Mucosa of descending colon (tissue), 3 donors: ENCODE measurements at regions not wholly inside any gene's neighbourhood (a gene's known extent, or its start where the extent isn't known, plus 50 kb on each side); places are given as distances from the start of the nearest gene placed in this dataset.

Experiments used
- ATAC-seq: fragments of 200-7000 bp; cut with Tn5 transposase; one replicate; pipeline ENCODE4 v1.9.1; 2020; ENCODE audit warnings: mild to moderate bottlenecking, moderate library complexity
- DNase-seq, 3 donors: peaks; one replicate each; pipeline ENCODE4 v3.0.0-alpha.2; 2020
- H3K36me3 ChIP-seq: fragments of 200-600 bp; one replicate; pipeline ENCODE4 v1.8.0; 2021; ENCODE audit warnings: low read depth, mild to moderate bottlenecking
- H3K4me1 ChIP-seq: fragments of 200-600 bp; one replicate; pipeline ENCODE4 v1.8.0; 2021; ENCODE audit warnings: low read depth, mild to moderate bottlenecking
- H3K4me3 ChIP-seq: fragments of 200-600 bp; one replicate; pipeline ENCODE4 v1.8.0; 2021; ENCODE audit warnings: mild to moderate bottlenecking
- H3K9me3 ChIP-seq: fragments of 200-600 bp; one replicate; pipeline ENCODE4 v1.8.0; 2021; ENCODE audit warnings: mild to moderate bottlenecking
- intact Hi-C, 2 donors: fragments of 100-400 bp; cut with DNase I in 1 of 2; cut with micrococcal nuclease in 1 of 2; formaldehyde crosslinking; loops; one replicate each; pipeline versions ENCODE4 v1.11.0 to v1.11.1; 2022; cut with DNase I, micrococcal nuclease
- TF ChIP-seq, protein P1 (sequence below): fragments of 200-600 bp; IDR thresholded peaks from one replicate; pipeline ENCODE4 v1.8.0; 2022; ENCODE audit warnings: antibody characterized with exemption, mild to moderate bottlenecking
- donor health status: DM: no; HTN: no; CAD: no; lungs with moderate emphysema.
- donor health status: DM: no; HTN: no; CAD: no.
- donor health status: DM: no; HTN: yes; CAD: no.

GRCh38 chr6:6401401-6401800 is 80.9 kb upstream of the F13A1 start:
- intact Hi-C loops = no loop called here
- no peaks in the 10 kb centered on the region for H3K4me1 ChIP-seq
- no peaks in the 10 kb centered on the region for H3K36me3 ChIP-seq
- H3K9me3 ChIP-seq = no peaks in the 10 kb centered on the region
- no peak for ATAC-seq
- no peak for DNase-seq
- H3K4me3 ChIP-seq = no peak overlapping the region
- TF ChIP-seq, protein P1, sequence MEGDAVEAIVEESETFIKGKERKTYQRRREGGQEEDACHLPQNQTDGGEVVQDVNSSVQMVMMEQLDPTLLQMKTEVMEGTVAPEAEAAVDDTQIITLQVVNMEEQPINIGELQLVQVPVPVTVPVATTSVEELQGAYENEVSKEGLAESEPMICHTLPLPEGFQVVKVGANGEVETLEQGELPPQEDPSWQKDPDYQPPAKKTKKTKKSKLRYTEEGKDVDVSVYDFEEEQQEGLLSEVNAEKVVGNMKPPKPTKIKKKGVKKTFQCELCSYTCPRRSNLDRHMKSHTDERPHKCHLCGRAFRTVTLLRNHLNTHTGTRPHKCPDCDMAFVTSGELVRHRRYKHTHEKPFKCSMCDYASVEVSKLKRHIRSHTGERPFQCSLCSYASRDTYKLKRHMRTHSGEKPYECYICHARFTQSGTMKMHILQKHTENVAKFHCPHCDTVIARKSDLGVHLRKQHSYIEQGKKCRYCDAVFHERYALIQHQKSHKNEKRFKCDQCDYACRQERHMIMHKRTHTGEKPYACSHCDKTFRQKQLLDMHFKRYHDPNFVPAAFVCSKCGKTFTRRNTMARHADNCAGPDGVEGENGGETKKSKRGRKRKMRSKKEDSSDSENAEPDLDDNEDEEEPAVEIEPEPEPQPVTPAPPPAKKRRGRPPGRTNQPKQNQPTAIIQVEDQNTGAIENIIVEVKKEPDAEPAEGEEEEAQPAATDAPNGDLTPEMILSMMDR = no peak

GRCh38 chr6:6402006-6402405 is 81.5 kb upstream of the F13A1 start:
- no peaks in the 10 kb centered on the region for H3K9me3 ChIP-seq
- DNase-seq (no peak), ATAC-seq (no peak)
- TF ChIP-seq, protein P1 = no peak
- no peaks in the 10 kb centered on the region for H3K36me3 ChIP-seq
- H3K4me1 ChIP-seq = no peaks in the 10 kb centered on the region
- no peak overlapping the region for H3K4me3 ChIP-seq
- intact Hi-C loops = no loop called here

- no peak overlapping the region for H3K4me3 ChIP-seq
- DNase-seq (no peak), ATAC-seq (no peak)
- H3K36me3 ChIP-seq = no peaks in the 10 kb centered on the region
- H3K9me3 ChIP-seq = no peaks in the 10 kb centered on the region
- TF ChIP-seq, protein P1 = no peak
- no peaks in the 10 kb centered on the region for H3K4me1 ChIP-seq
- intact Hi-C loops = no loop called here
These were observed 82.1 kb upstream of the F13A1 start for GRCh38 chr6:6402591-6402990.

GRCh38 chr6:6405031-6405430 is 84.6 kb upstream of the F13A1 start:
- intact Hi-C loops = no loop called here
- no peak for ATAC-seq
- TF ChIP-seq, protein P1 = no peak
- Histone ChIP-seq H3K36me3 (no peaks in the 10 kb centered on the region), H3K4me1 (no peaks in the 10 kb centered on the region), H3K4me3 (no peak overlapping the region), H3K9me3 (no peaks in the 10 kb centered on the region)
- DNase-seq = no peak

DNA sequence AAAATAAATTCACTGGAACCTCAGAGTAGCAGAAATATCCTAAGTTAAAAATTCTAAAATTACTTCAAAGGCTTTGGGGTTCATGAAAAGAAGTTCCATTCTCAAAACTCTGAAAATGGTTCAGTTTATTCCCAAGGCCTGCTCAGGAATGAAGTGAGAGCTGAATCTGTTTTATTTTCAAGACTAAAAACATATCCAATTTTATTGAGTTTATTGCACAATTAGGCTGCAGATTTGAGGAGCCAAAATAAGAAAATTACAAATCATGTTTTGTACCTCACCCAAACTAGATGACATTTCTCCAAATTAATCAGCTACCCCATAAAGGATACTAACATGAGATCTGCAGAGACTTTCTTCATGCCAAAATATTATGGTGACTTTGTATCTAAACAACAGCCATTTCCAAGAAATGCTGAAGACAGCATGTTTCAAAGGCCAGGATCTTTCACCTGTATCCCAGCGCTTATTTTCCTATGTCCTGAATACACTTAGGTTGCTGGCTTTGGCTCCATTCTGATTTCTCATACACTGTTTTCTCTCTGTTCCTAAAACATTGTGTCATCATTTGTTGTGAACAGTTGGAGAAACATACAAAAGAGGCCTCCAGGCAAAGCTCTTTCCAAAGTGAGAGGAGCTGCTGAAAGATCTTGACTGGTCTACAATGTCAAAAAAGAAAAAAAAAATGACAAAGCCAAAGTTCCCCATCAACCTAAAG is 85.7 kb upstream of the F13A1 start:
- no peak for DNase-seq
- H3K36me3 ChIP-seq = no peaks in the 10 kb centered on the region
- TF ChIP-seq, protein P1 = no peak
- intact Hi-C loops = no loop called here
- no peaks in the 10 kb centered on the region for H3K9me3 ChIP-seq
- no peak overlapping the region for H3K4me3 ChIP-seq
- no peaks in the 10 kb centered on the region for H3K4me1 ChIP-seq
- ATAC-seq = no peak

GRCh38 chr6:6406715-6407070 is 86.2 kb upstream of the F13A1 start:
- TF ChIP-seq, protein P1 = no peak
- no peak for ATAC-seq
- no peaks in the 10 kb centered on the region for H3K36me3 ChIP-seq
- H3K9me3 ChIP-seq = no peaks in the 10 kb centered on the region
- no peak for DNase-seq
- intact Hi-C loops = no loop called here
- no peaks in the 10 kb centered on the region for H3K4me1 ChIP-seq
- H3K4me3 ChIP-seq = no peak overlapping the region
